Endothelial cell of umbilical vein (primary cell): ENCODE measurements at regions not wholly inside any gene's neighbourhood (a gene's known extent, or its start where the extent isn't known, plus 50 kb on each side); places are given as distances from the start of the nearest gene placed in this dataset.

Experiments
- BruUV-seq: library from RNA; stranded (reverse); fragments of 400-500 nt; replicated peaks from 2 replicates; lab custom pipeline; 2021; lab: Mats Ljungman, UMichigan
- CTCF ChIA-PET: fragments of 300-600, 350-600 bp; sonication (Branson Sonifier 250); formaldehyde crosslinking; loops from one replicate; lab custom pipeline; 2021; ENCODE audit warnings: antibody characterized with exemption, inconsistent platforms; lab: Charles Lee
- POLR2A ChIA-PET: fragments of 300-600, 350-600 bp; sonication (Branson Sonifier 250); formaldehyde crosslinking; loops from one replicate; lab custom pipeline; 2021; ENCODE audit warnings: antibody characterized with exemption, inconsistent platforms; lab: Charles Lee
- DNase-seq: peaks from one replicate; pipeline ENCODE4 v3.0.0-alpha.2; 2011; ENCODE audit warnings: low read depth, low spot score
- FAIRE-seq: peaks from 2 replicates; lab custom pipeline; 2011; peaks lifted over from hg19 to GRCh38; lab: Jason Lieb, UNC
- H2AFZ ChIP-seq: 2 replicates; pipeline ENCODE4 v1.6.0; 2012; ENCODE audit warnings: low read depth, low read length, control low read depth, inconsistent platforms
- H3K27ac ChIP-seq: 2 replicates; pipeline ENCODE4 v1.5.1; 2011; ENCODE audit warnings: low read depth, mild to moderate bottlenecking, control low read depth, low read length, moderate library complexity; ENCODE audit not compliant: insufficient read depth
- H3K27me3 ChIP-seq, 2 experiments: 2 replicates each; pipeline versions ENCODE4 v1.6.0 to v1.6.1; 2011; ENCODE audit warnings: low read length in 2 of 2, mixed read lengths in 1 of 2; ENCODE audit not compliant: control insufficient read depth in 2 of 2, insufficient read depth in 2 of 2
- H3K36me3 ChIP-seq, 2 experiments: 2 replicates in 1 of 2; 3 replicates in 1 of 2; pipeline ENCODE4 v1.5.1; 2011; ENCODE audit warnings: low read length in 2 of 2, mild to moderate bottlenecking in 1 of 2, moderate library complexity in 1 of 2; ENCODE audit not compliant: control insufficient read depth in 2 of 2, insufficient read depth in 2 of 2; ENCODE audit errors: extremely low read depth in 1 of 2
- H3K4me1 ChIP-seq: 3 replicates; pipeline ENCODE4 v1.5.1; 2011; ENCODE audit warnings: mild to moderate bottlenecking, low read length; ENCODE audit not compliant: control insufficient read depth, insufficient read depth; ENCODE audit errors: extremely low read depth
- H3K4me2 ChIP-seq: 2 replicates; pipeline ENCODE4 v1.6.1; 2011; ENCODE audit warnings: low read length, control low read depth, mixed read lengths; ENCODE audit not compliant: insufficient read depth
- H3K4me3 ChIP-seq, 3 experiments: fragments of 200-600 bp in 1 of 3; sonication (generic), shearing (Covaris generic) in 1 of 3; replicated peaks in 1 of 3; 2 replicates each; pipeline ENCODE4 v1.5.1; 2011 to 2016; ENCODE audit warnings: control low read depth in 3 of 3, low read length in 3 of 3, mild to moderate bottlenecking in 2 of 3, inconsistent platforms in 1 of 3, low read depth in 1 of 3, moderate library complexity in 1 of 3; ENCODE audit not compliant: insufficient read depth in 1 of 3
- H3K79me2 ChIP-seq: 2 replicates; pipeline ENCODE4 v1.6.0; 2012; ENCODE audit warnings: low read length, inconsistent platforms; ENCODE audit not compliant: control insufficient read depth, insufficient read depth
- H3K9ac ChIP-seq: replicated peaks from 2 replicates; pipeline ENCODE3; 2011; ENCODE audit warnings: low read length, control low read depth; ENCODE audit not compliant: insufficient read depth; ENCODE audit errors: extremely low read depth
- H3K9me1 ChIP-seq: replicated peaks from 3 replicates; pipeline ENCODE4 v1.6.0; 2011; ENCODE audit warnings: mild to moderate bottlenecking, low read length; ENCODE audit not compliant: control insufficient read depth, insufficient read depth; ENCODE audit errors: extremely low read depth
- H3K9me3 ChIP-seq: replicated peaks from 2 replicates; pipeline ENCODE4 v1.5.1; 2012; ENCODE audit warnings: low read length, inconsistent platforms; ENCODE audit not compliant: control insufficient read depth, insufficient read depth
- H4K20me1 ChIP-seq: replicated peaks from 2 replicates; pipeline ENCODE3; 2011; ENCODE audit warnings: mild to moderate bottlenecking, low read length; ENCODE audit not compliant: control insufficient read depth, insufficient read depth; ENCODE audit errors: extremely low read depth
- CTCF ChIP-seq, 2 donors: IDR thresholded peaks; 1 replicate in 1 of 2; 2 replicates in 1 of 2; pipeline ENCODE4 v1.5.1; 2011; ENCODE audit warnings: low read length in 2 of 2, mild to moderate bottlenecking in 2 of 2, moderate library complexity in 2 of 2, control low read depth in 1 of 2, inconsistent platforms in 1 of 2, low read depth in 1 of 2; ENCODE audit not compliant: insufficient read depth in 1 of 2; ENCODE audit errors: extremely low read depth in 1 of 2
- EZH2 ChIP-seq: IDR thresholded peaks from 2 replicates; pipeline ENCODE4 v1.6.1; 2012; ENCODE audit warnings: borderline replicate concordance, low read depth, mild to moderate bottlenecking, moderate library complexity, low read length, inconsistent platforms; ENCODE audit not compliant: severe bottlenecking
- FOS ChIP-seq: IDR thresholded peaks from 2 replicates; pipeline ENCODE4 v1.6.1; 2011; ENCODE audit warnings: mild to moderate bottlenecking, low read length, moderate library complexity, borderline replicate concordance; ENCODE audit not compliant: insufficient read depth
- JUN ChIP-seq: IDR thresholded peaks from 2 replicates; pipeline ENCODE4 v1.6.1; 2011; ENCODE audit warnings: borderline replicate concordance, low read depth; ENCODE audit not compliant: insufficient read length, insufficient read depth
- MAX ChIP-seq: IDR thresholded peaks from 2 replicates; pipeline ENCODE4 v1.6.1; 2011; ENCODE audit not compliant: insufficient read depth, insufficient read length
- MYC ChIP-seq: IDR thresholded peaks from one replicate; pipeline ENCODE4 v1.6.1; 2011; ENCODE audit warnings: mild to moderate bottlenecking, low read depth, low read length
- POLR2A ChIP-seq: IDR thresholded peaks from 2 replicates; pipeline ENCODE4 v1.6.1; 2012; ENCODE audit warnings: low read depth, mild to moderate bottlenecking, control low read depth, low read length
- POLR2AphosphoS5 ChIP-seq: IDR thresholded peaks from 2 replicates; pipeline ENCODE4 v1.6.1; 2012; ENCODE audit warnings: low read depth, mild to moderate bottlenecking, control low read depth, low read length, moderate library complexity; ENCODE audit not compliant: insufficient read depth
- dilution Hi-C: fragments of 300-500 bp; cut with MboI; formaldehyde crosslinking; loops from one replicate; pipeline ENCODE4 v1.15.0; 2019; ENCODE audit warnings: low sequenced_read_pairs; ENCODE audit not compliant: extremely low pct_ligation_motif_present
- intact Hi-C: fragments of 100-400 bp; cut with micrococcal nuclease; formaldehyde crosslinking; loops from one replicate; pipeline ENCODE4 v1.10.0; 2022

GRCh38 chr12:124195567-124195942 is 99.3 kb upstream of the RFLNA start:
- Histone ChIP-seq H3K27ac (no peak overlapping the region), H3K79me2 (no peaks in the 10 kb centered on the region), H3K4me2 (no peak overlapping the region), H3K36me3 (no peaks in the 10 kb centered on the region), H3K9me3 (no peaks in the 10 kb centered on the region), H3K27me3 (no peaks in the 10 kb centered on the region), H3K9me1 (no peaks in the 10 kb centered on the region), H3K4me3 (no peak overlapping the region), H3K4me1 (no peaks in the 10 kb centered on the region), H3K9ac (no peak overlapping the region), H2AFZ (no peak overlapping the region), H4K20me1 (no peaks in the 10 kb centered on the region)
- POLR2A ChIA-PET = no interaction called here
- TF ChIP-seq MAX (no peak), MYC (no peak), POLR2A (no peak), EZH2 (no peak), CTCF (IDR thresholded peaks at IDR 0.05; ENCODE audit: extremely low read depth in 1 of 2, insufficient read depth in 1 of 2, low read depth in 1 of 2, low read length in 2 of 2) (no peak), POLR2AphosphoS5 (no peak)
- no TSS peak for BruUV-seq
- intact Hi-C loops (no loop called here), dilution Hi-C loops (no loop called here)
- DNase-seq (no peak), FAIRE-seq (no peak)
- CTCF ChIA-PET = no interaction called here

GRCh38 chr12:124196236-124196635 is 98.7 kb upstream of the RFLNA start:
- Histone ChIP-seq H4K20me1 (no peaks in the 10 kb centered on the region), H3K9me3 (no peaks in the 10 kb centered on the region), H3K27ac (no peak overlapping the region), H2AFZ (no peak overlapping the region), H3K9me1 (no peaks in the 10 kb centered on the region), H3K4me1 (no peaks in the 10 kb centered on the region), H3K9ac (no peak overlapping the region), H3K79me2 (no peaks in the 10 kb centered on the region), H3K4me2 (no peak overlapping the region), H3K4me3 (no peak overlapping the region), H3K36me3 (no peaks in the 10 kb centered on the region), H3K27me3 (no peaks in the 10 kb centered on the region)
- POLR2A ChIA-PET = no interaction called here
- intact Hi-C loops (no loop called here), dilution Hi-C loops (no loop called here)
- no peak for TF ChIP-seq EZH2
- TF ChIP-seq MAX = no peak
- TF ChIP-seq MYC = no peak
- no peak for TF ChIP-seq CTCF (IDR thresholded peaks at IDR 0.05; ENCODE audit: extremely low read depth in 1 of 2, insufficient read depth in 1 of 2, low read depth in 1 of 2, low read length in 2 of 2)
- TF ChIP-seq FOS = no peak
- TF ChIP-seq JUN = no peak
- FAIRE-seq (no peak), DNase-seq (no peak)
- CTCF ChIA-PET = no interaction called here
- BruUV-seq = no TSS peak
